MM.1S (cell line): ENCODE measurements at regions not wholly inside any gene's neighbourhood (a gene's known extent, or its start where the extent isn't known, plus 50 kb on each side); places are given as distances from the start of the nearest gene placed in this dataset.

Source experiments
- CTCF ChIP-seq: fragments of 300-600 bp; sonication (generic); IDR thresholded peaks from 2 replicates; pipeline ENCODE4 v1.5.1; 2016; ENCODE audit warnings: antibody characterized with exemption, low read length, mixed read lengths
- EZH2 ChIP-seq: fragments of 300-600 bp; sonication (generic); optimal IDR thresholded peaks from 2 replicates; pipeline ENCODE3; 2017; ENCODE audit warnings: low read depth, mild to moderate bottlenecking, antibody characterized with exemption, low read length, mixed read lengths
- EZH2phosphoT487 ChIP-seq: fragments of 300-600 bp; sonication (generic); IDR thresholded peaks from 2 replicates; pipeline ENCODE4 v1.6.1; 2018; ENCODE audit warnings: antibody characterized with exemption, low read length

GRCh38 chr2:34280606-34281005 is 681.5 kb upstream of the FAM98A start:
- TF ChIP-seq CTCF: no peak
- no peak for TF ChIP-seq EZH2phosphoT487
- no peak for TF ChIP-seq EZH2
